Pancreas (tissue), 10 donors: ENCODE measurements at regions not wholly inside any gene's neighbourhood (a gene's known extent, or its start where the extent isn't known, plus 50 kb on each side); places are given as distances from the start of the nearest gene placed in this dataset.

Source experiments
- ATAC-seq, 4 donors: fragments of 200-7000 bp; cut with Tn5 transposase; one replicate each; pipeline versions ENCODE4 v1.8.0 to v1.9.1; 2020; ENCODE audit warnings: mild to moderate bottlenecking in 4 of 4, moderate library complexity in 4 of 4
- DNase-seq, 6 donors: peaks; one replicate each; pipeline ENCODE4 v3.0.0-alpha.2; 2020
- FAIRE-seq: peaks from 2 replicates; lab custom pipeline; 2012; peaks lifted over from hg19 to GRCh38; lab: Jason Lieb, UNC
- H3K27ac ChIP-seq, 4 donors: fragments of 200-600 bp; sonication (generic); 1 replicate in 3 of 4; 2 replicates in 1 of 4; pipeline versions ENCODE4 v1.5.0 to v1.8.0; 2020
- H3K27me3 ChIP-seq, 4 donors: fragments of 200-600 bp; one replicate each; pipeline ENCODE4 v1.8.0; 2021
- H3K36me3 ChIP-seq, 3 donors: fragments of 200-600 bp; sonication (generic) in 1 of 3; one replicate each; pipeline versions ENCODE4 v1.5.0 to v1.8.0; 2020 to 2021
- H3K4me1 ChIP-seq, 3 donors: fragments of 200-600 bp; one replicate each; pipeline ENCODE4 v1.8.0; 2021
- H3K4me3 ChIP-seq, 4 donors: fragments of 200-600 bp; sonication (generic) in 2 of 4; one replicate each; pipeline versions ENCODE4 v1.5.0 to v1.8.0; 2020 to 2021
- H3K9me3 ChIP-seq, 4 donors: fragments of 200-600 bp; one replicate each; pipeline ENCODE4 v1.8.0; 2021
- CTCF ChIP-seq, 4 donors: fragments of 200-600 bp; sonication (generic) in 3 of 4; IDR thresholded peaks; one replicate each; pipeline versions ENCODE4 v1.5.0 to v1.8.0; 2021; ENCODE audit warnings: antibody characterized with exemption in 4 of 4
- WGBS, 2 donors: extraction: QIAGEN DNeasy Blood & Tissue Kit; methylation state at CpG; one replicate each; pipeline ENCODE4 v1.1.7; 2013; 5-methylcytosine and 5-hydroxymethylcytosine counted together
- intact Hi-C, 3 donors: fragments of 100-400 bp; cut with DNase I; formaldehyde crosslinking; loops; one replicate each; pipeline versions ENCODE4 v1.11.1 to v1.14.2; 2022
- donor health status: healthy with polysubstance abuse.
- donor health status: DM: no; HTN: no; CAD: no; lungs with moderate emphysema.
- donor health status: DM: no; HTN: no; CAD: no.
- donor health status: control.
- donor health status: control.
- donor health status: Bipolar disorder and iron deficiency.
- donor health status: DM: yes; HTN: yes; CAD: no.
- donor health status: DM: no; HTN: no; CAD: no.
- donor health status: DM: no; HTN: no; CAD: no.
- donor health status: DM: yes; HTN: yes; CAD: no.

GRCh38 chr15:69929905-69930630 lies 167.6 kb downstream of the TLE3 start:
- TF ChIP-seq CTCF (IDR thresholded peaks at IDR 0.05), result no peak
- Histone ChIP-seq H3K36me3 (no peaks in the 10 kb centered on the region), H3K4me1 (no peaks in the 10 kb centered on the region), H3K27ac (no peak overlapping the region), H3K27me3 (no peaks in the 10 kb centered on the region), H3K4me3 (no peak overlapping the region), H3K9me3 (no peaks in the 10 kb centered on the region)
- no peak for DNase-seq
- intact Hi-C loops, result no loop called here
- 81 to 86% methylated on average over 10 of the region's 10 CpGs for WGBS, 2 donors
- FAIRE-seq, result no peak
- no peak for ATAC-seq

GRCh38 chr15:69930754-69931153 lies 167.0 kb downstream of the TLE3 start:
- Histone ChIP-seq H3K27ac (no peak overlapping the region), H3K36me3 (no peaks in the 10 kb centered on the region), H3K4me1 (no peaks in the 10 kb centered on the region), H3K27me3 (no peaks in the 10 kb centered on the region), H3K4me3 (no peak overlapping the region), H3K9me3 (no peaks in the 10 kb centered on the region)
- DNase-seq, result no peak
- no peak for ATAC-seq
- intact Hi-C loops, result no loop called here
- TF ChIP-seq CTCF (IDR thresholded peaks at IDR 0.05), result no peak
- WGBS, 2 donors, result 88 to 96% methylated on average over 5 of the region's 5 CpGs
- no peak for FAIRE-seq

- H3K27me3 ChIP-seq, result no peaks in the 10 kb centered on the region
- FAIRE-seq (no peak), DNase-seq (no peak), ATAC-seq (no peak)
- intact Hi-C loops, result no loop called here
- TF ChIP-seq CTCF (IDR thresholded peaks at IDR 0.05), result no peak
- H3K4me3 ChIP-seq, result no peak overlapping the region
- WGBS, 2 donors, result 84 to 88% methylated on average over 5 of the region's 5 CpGs
- no peaks in the 10 kb centered on the region for H3K36me3 ChIP-seq
- H3K27ac ChIP-seq, result no peak overlapping the region
- peaks cover 0 to 2% (median 0%) of the 10 kb centered on the region in 4 donors for H3K9me3 ChIP-seq
- H3K4me1 ChIP-seq, result no peaks in the 10 kb centered on the region
Observed at GRCh38 chr15:69931156-69931555, 166.6 kb downstream of the TLE3 start.

GRCh38 chr15:69934607-69935006 lies 163.1 kb downstream of the TLE3 start:
- no peak for ATAC-seq
- Histone ChIP-seq H3K4me1 (no peaks in the 10 kb centered on the region), H3K27ac (no peak overlapping the region), H3K4me3 (no peak overlapping the region), H3K27me3 (no peaks in the 10 kb centered on the region), H3K9me3 (peaks cover 0 to 4% (median 0%) of the 10 kb centered on the region in 4 donors), H3K36me3 (no peaks in the 10 kb centered on the region)
- no peak for DNase-seq
- WGBS, 2 donors, result 69 to 90% methylated on average over 4 of the region's 4 CpGs
- no peak for TF ChIP-seq CTCF (IDR thresholded peaks at IDR 0.05)
- intact Hi-C loops, result no loop called here
- FAIRE-seq, result no peak
